Neural progenitor cell (in vitro differentiated cells): ENCODE measurements at regions not wholly inside any gene's neighbourhood (a gene's known extent, or its start where the extent isn't known, plus 50 kb on each side); places are given as distances from the start of the nearest gene placed in this dataset.

ENCODE experiments used
- DNase-seq: peaks from one replicate; pipeline ENCODE4 v3.0.0-alpha.2; 2016; ENCODE audit warnings: low spot score
- H2AFZ ChIP-seq: fragments of 200-600 bp; sonication (generic); replicated peaks from 2 replicates; pipeline ENCODE4 v1.6.1; 2016; ENCODE audit warnings: antibody characterized with exemption
- H3F3A ChIP-seq: fragments of 200-600 bp; sonication (generic); 2 replicates; pipeline ENCODE4 v1.6.1; 2016; ENCODE audit warnings: antibody characterized with exemption, low read depth
- H3K27ac ChIP-seq: fragments of 200-600 bp; sonication (generic); 2 replicates; pipeline ENCODE4 v1.5.1; 2016; ENCODE audit warnings: mild to moderate bottlenecking
- H3K27me3 ChIP-seq: fragments of 200-600 bp; sonication (generic); 2 replicates; pipeline ENCODE4 v1.6.1; 2016; ENCODE audit warnings: mild to moderate bottlenecking, moderate library complexity
- H3K36me3 ChIP-seq: fragments of 200-600 bp; sonication (generic); 2 replicates; pipeline ENCODE4 v1.5.1; 2016
- H3K4me1 ChIP-seq: fragments of 200-600 bp; sonication (generic); 2 replicates; pipeline ENCODE4 v1.6.1; 2016; ENCODE audit warnings: mixed run types
- H3K4me2 ChIP-seq: fragments of 200-600 bp; sonication (generic); 2 replicates; pipeline ENCODE4 v1.6.1; 2016
- H3K4me3 ChIP-seq: fragments of 200-600 bp; sonication (generic); 2 replicates; pipeline ENCODE4 v1.5.1; 2016
- H3K79me2 ChIP-seq: fragments of 200-600 bp; sonication (generic); 2 replicates; pipeline ENCODE4 v1.6.1; 2016; ENCODE audit warnings: low read depth
- H3K9ac ChIP-seq: fragments of 200-600 bp; sonication (generic); 2 replicates; pipeline ENCODE4 v1.6.1; 2016
- H3K9me3 ChIP-seq: fragments of 200-600 bp; sonication (generic); 2 replicates; pipeline ENCODE4 v1.5.1; 2016; ENCODE audit warnings: low read depth
- H4K20me1 ChIP-seq: fragments of 200-600 bp; sonication (generic); 2 replicates; pipeline ENCODE4 v1.6.1; 2016; ENCODE audit warnings: low read depth
- H3K27ac Mint-ChIP-seq: 3 replicates; pipeline ENCODE4 v1.8.0; 2021; ENCODE audit warnings: mixed read lengths
- H3K27me3 Mint-ChIP-seq: 2 replicates; pipeline ENCODE4 v1.8.0; 2022; ENCODE audit warnings: low read depth, mild to moderate bottlenecking, inconsistent platforms, moderate library complexity, mixed read lengths; ENCODE audit not compliant: insufficient read depth
- H3K36me3 Mint-ChIP-seq: 3 replicates; pipeline ENCODE4 v1.8.0; 2021; ENCODE audit warnings: mixed read lengths
- H3K4me1 Mint-ChIP-seq: 3 replicates; pipeline ENCODE4 v1.8.0; 2021; ENCODE audit warnings: mixed read lengths
- H3K4me3 Mint-ChIP-seq: 3 replicates; pipeline ENCODE4 v1.8.0; 2021; ENCODE audit warnings: mild to moderate bottlenecking, moderate library complexity, mixed read lengths
- H3K9me3 Mint-ChIP-seq: 3 replicates; pipeline ENCODE4 v1.8.0; 2020; ENCODE audit warnings: mixed read lengths
- CTCF ChIP-seq: fragments of 200-600 bp; sonication (generic); IDR thresholded peaks from 2 replicates; pipeline ENCODE4 v1.5.1; 2017; ENCODE audit warnings: antibody characterized with exemption, mild to moderate bottlenecking
- EZH2 ChIP-seq: fragments of 200-600 bp; sonication (generic); IDR thresholded peaks from 2 replicates; pipeline ENCODE4 v1.6.1; 2017; ENCODE audit warnings: antibody characterized with exemption, mild to moderate bottlenecking, moderate library complexity
- EZH2phosphoT487 ChIP-seq: fragments of 200-600 bp; sonication (generic); IDR thresholded peaks from 2 replicates; pipeline ENCODE4 v1.6.1; 2017; ENCODE audit warnings: antibody characterized with exemption

- H3K36me3 Mint-ChIP-seq, result no peaks in the 10 kb centered on the region
- Histone ChIP-seq H3K79me2 (peaks cover 4% of the 10 kb centered on the region), H3K9ac (peak overlapping the region; percentile 35), H3K4me2 (peak overlapping the region; percentile 72), H3K27me3 (no peaks in the 10 kb centered on the region), H3K36me3 (no peaks in the 10 kb centered on the region), H3K9me3 (no peaks in the 10 kb centered on the region), H3K4me1 (peaks cover 76% of the 10 kb centered on the region), H4K20me1 (no peaks in the 10 kb centered on the region), H3K4me3 (peak overlapping the region; percentile 30), H3K27ac (peak overlapping the region; percentile 99), H3F3A (peaks cover 62% of the 10 kb centered on the region), H2AFZ (no peak overlapping the region)
- peaks cover 2% of the 10 kb centered on the region for H3K27me3 Mint-ChIP-seq
- H3K4me1 Mint-ChIP-seq, result peaks cover 92% of the 10 kb centered on the region
- no peaks in the 10 kb centered on the region for H3K9me3 Mint-ChIP-seq
- no peak for TF ChIP-seq CTCF
- no peak for TF ChIP-seq EZH2
- no peak for TF ChIP-seq EZH2phosphoT487
- peak overlapping the region; percentile 83 for H3K4me3 Mint-ChIP-seq
- H3K27ac Mint-ChIP-seq, result peak overlapping the region; percentile 99
- peak; percentile 84 for DNase-seq
Observed at GRCh38 chr15:95287720-95288103, 1042.8 kb upstream of the NR2F2 start.

- Histone ChIP-seq H3K9me3 (no peaks in the 10 kb centered on the region), H3F3A (peaks cover 62% of the 10 kb centered on the region), H3K79me2 (peaks cover 4% of the 10 kb centered on the region), H4K20me1 (no peaks in the 10 kb centered on the region), H3K4me3 (peak overlapping the region; percentile 30), H3K36me3 (no peaks in the 10 kb centered on the region), H3K27me3 (no peaks in the 10 kb centered on the region), H3K4me1 (peaks cover 73% of the 10 kb centered on the region), H3K9ac (no peak overlapping the region), H3K27ac (peak overlapping the region; percentile 99), H2AFZ (no peak overlapping the region), H3K4me2 (peak overlapping the region; percentile 72)
- H3K36me3 Mint-ChIP-seq, result no peaks in the 10 kb centered on the region
- peaks cover 89% of the 10 kb centered on the region for H3K4me1 Mint-ChIP-seq
- H3K27ac Mint-ChIP-seq, result peak overlapping the region; percentile 59
- no peak for DNase-seq
- TF ChIP-seq CTCF (no peak), EZH2 (no peak), EZH2phosphoT487 (no peak)
- H3K27me3 Mint-ChIP-seq, result peaks cover 2% of the 10 kb centered on the region
- H3K9me3 Mint-ChIP-seq, result no peaks in the 10 kb centered on the region
- no peak overlapping the region for H3K4me3 Mint-ChIP-seq
Observed at GRCh38 chr15:95288626-95289025, 1041.9 kb upstream of the NR2F2 start.

DNA sequence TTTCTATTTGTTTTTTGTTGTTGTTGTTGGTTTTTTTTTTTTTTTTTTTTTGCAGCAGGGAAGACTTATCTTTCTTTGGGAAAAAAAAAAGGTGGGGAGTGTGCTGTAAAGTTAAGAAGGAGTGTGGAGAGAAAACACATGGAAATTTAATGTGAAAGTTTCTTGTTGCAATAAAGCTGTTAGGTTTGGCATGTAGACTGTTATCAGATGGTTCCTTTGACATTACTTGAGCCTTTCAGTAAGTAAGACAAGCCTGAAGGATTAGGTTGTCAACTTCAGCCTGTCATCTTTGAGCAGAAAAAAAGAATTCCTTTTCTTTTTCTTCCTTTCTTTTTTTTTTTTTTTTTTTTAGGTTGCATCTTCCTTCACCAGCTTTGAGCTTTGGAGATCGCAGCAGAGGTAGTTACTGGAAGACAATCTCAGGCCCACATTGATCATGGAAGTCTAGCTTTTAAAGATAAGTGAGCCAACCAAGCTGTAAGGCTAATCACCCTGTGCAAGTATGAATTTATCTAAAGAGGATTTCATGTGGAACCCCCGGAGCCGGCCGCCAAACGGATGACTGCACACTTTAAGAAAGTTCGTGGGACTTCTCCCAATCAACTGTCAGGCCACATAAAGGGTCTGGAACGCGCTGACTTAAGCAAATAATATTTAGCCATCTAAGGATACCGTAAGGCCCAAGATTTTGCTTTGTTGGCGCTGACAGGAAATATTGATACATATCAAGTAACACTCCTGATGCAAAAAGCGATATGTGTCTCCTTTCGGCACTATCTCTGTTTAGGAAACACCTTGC is 1040.1 kb upstream of the NR2F2 start:
- H3K9ac ChIP-seq, result no peak overlapping the region
- no peaks in the 10 kb centered on the region for H3K9me3 ChIP-seq
- Mint-ChIP-seq H3K36me3 (no peaks in the 10 kb centered on the region), H3K4me1 (peaks cover 80% of the 10 kb centered on the region), H3K27ac (no peak overlapping the region), H3K9me3 (peaks cover 2% of the 10 kb centered on the region), H3K27me3 (peaks cover 4% of the 10 kb centered on the region), H3K4me3 (no peak overlapping the region)
- peaks cover 58% of the 10 kb centered on the region for H3K4me1 ChIP-seq
- H3F3A ChIP-seq, result peaks cover 48% of the 10 kb centered on the region
- H4K20me1 ChIP-seq, result no peaks in the 10 kb centered on the region
- H3K27me3 ChIP-seq, result no peaks in the 10 kb centered on the region
- no peaks in the 10 kb centered on the region for H3K36me3 ChIP-seq
- TF ChIP-seq CTCF (no peak), EZH2 (no peak), EZH2phosphoT487 (no peak)
- H3K4me2 ChIP-seq, result peak overlapping the region; percentile 72
- H3K27ac ChIP-seq, result peak overlapping the region; percentile 99
- H2AFZ ChIP-seq, result no peak overlapping the region
- H3K79me2 ChIP-seq, result peaks cover 4% of the 10 kb centered on the region
- H3K4me3 ChIP-seq, result no peak overlapping the region
- DNase-seq, result peak; percentile 16
